Pons (tissue), 1 donor: ENCODE measurements at regions not wholly inside any gene's neighbourhood (a gene's known extent, or its start where the extent isn't known, plus 50 kb on each side); places are given as distances from the start of the nearest gene placed in this dataset.
"Not testable (repeated sequence)": the region's sequence is repeated elsewhere in the genome, so short reads cannot be mapped to it uniquely, and the experiment has no call there.

Experiments
- DNase-seq: peaks from one replicate; pipeline ENCODE4 v3.0.0-alpha.2; 2016; ENCODE audit warnings: low spot score

GRCh38 chr4:149203256-149204001 is 612.2 kb downstream of the IQCM start:
- peak; percentile 14 for DNase-seq

GRCh38 chr4:149202117-149202516 is 613.5 kb downstream of the IQCM start:
- DNase-seq, result no peak

- no peak for DNase-seq
These were observed 616.0 kb downstream of the IQCM start for GRCh38 chr4:149199594-149199993.

GRCh38 chr4:149194061-149194460 is 621.6 kb downstream of the IQCM start:
- DNase-seq, result no peak

DNA sequence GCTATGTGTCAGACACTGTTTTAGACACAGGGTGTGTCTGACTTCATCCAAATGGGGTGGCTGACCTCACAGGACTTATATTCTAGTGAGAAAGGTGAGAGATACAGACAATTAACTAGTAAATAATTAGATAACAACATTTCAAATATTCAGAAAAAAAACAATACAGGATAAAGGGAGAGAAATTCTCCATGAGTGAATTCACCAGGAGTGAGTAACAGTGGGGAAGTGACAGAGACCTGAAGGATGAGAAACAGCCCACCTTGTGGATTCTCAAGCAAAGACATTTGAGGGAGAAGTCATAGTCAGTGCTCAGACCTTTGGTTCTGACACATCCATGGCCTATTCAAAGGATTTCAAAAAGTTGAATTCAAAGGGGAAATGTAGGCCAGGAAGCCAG is 627.9 kb downstream of the IQCM start:
- no peak for DNase-seq

DNA sequence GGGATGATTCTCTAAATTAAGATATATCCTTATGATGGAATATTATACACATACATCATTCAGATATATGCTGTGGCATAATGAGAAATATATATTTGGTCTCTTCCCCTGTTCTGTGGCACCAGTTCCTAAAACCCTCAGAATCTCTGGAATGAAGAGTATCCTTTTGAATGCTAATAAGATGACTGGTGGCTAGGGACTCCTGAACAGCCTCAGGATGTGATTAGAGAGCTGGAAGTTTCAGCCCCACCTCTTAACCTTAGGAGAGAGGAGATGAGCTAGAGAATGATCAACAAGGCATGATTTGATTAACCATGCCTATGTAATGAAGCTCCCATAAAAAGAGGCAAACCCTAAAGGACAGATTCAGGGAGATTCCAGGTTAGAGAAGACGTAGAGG is 632.0 kb downstream of the IQCM start:
- DNase-seq, result no peak

DNA sequence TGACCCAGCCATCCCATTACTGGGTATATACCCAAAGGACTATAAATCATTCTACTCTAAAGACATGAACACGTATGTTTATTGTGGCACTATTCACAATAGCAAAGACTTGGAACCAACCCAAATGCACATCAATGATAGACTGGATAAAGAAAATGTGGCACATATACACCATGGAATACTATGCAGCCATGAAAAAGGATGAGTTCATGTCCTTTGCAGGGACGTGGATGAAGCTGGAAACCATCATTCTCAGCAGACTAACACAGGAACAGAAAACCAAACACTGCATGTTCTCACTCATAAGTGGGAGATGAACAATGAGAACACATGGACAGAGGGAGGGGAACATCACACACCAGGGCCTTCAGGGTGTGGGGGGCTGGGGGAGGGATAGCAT is 634.2 kb downstream of the IQCM start:
- DNase-seq, result not testable (repeated sequence)

GRCh38 chr4:149176039-149176438 is 639.6 kb downstream of the IQCM start:
- DNase-seq, result no peak

GRCh38 chr4:149175549-149175948 is 640.1 kb downstream of the IQCM start:
- DNase-seq, result no peak

DNA sequence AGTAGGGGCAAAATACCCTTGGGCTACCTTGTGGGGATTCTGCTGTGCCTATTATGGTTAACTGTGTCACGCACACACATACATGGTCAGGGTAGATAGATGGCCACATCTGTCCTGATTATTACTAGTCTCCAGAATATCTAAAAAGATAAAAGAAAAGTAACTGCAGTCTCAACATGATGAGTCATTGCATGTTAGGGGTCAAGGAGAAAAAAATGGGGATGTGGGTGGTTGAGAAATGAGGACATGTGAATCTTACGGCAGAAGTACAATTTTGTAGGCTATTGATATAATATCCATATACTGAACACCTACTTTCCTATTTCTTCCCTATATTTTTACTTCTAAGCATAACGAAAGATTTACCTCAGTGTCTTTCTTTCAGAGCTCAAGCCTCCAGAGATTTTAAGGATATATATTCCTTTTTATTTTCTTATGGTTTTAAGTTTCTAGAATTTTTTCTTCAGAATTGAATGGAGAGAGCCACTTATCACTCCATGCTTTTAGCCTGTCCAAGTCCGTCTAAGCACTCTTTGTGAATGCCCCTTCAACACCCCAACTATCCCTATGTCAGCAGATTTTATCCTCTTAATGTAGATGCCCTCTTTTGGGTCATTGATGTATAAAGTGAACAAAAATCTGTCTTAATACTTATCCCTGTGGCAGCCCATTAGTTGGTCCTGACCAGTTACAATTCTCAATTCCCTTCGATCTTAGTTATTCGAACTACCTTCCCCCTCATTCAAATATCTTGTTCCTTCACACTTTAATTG is 642.2 kb downstream of the IQCM start:
- no peak for DNase-seq

- no peak for DNase-seq
These were observed 647.0 kb downstream of the IQCM start for GRCh38 chr4:149168645-149169044.

DNA sequence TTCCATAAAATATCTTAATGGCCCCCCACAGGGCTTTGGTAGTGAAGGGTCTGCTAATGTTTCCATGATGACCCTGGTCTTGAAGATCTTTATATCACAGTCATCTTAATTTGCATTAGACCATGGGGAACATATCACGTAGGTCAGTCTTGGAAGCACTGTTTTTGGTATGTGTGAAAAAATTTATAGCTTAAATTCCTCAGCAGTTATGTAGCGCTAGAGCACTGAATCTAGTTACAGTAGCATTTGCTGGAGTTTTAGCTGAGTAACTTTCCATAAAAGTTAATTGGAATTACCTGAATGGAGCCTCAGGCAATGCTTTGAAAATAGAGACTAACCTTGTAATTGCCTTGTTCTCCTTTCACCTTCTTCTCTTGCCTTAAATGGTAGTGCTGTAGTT is 648.8 kb downstream of the IQCM start:
- DNase-seq, result no peak

- no peak for DNase-seq
These were observed 649.3 kb downstream of the IQCM start for GRCh38 chr4:149166365-149166764.

- DNase-seq, result no peak
These were observed 651.4 kb downstream of the IQCM start for GRCh38 chr4:149164282-149164681.

- DNase-seq, result no peak
These were observed 654.4 kb downstream of the IQCM start for GRCh38 chr4:149161247-149161646.

GRCh38 chr4:149160370-149160769 is 655.3 kb downstream of the IQCM start:
- DNase-seq, result no peak

GRCh38 chr4:149158817-149159216 is 656.8 kb downstream of the IQCM start:
- no peak for DNase-seq

DNA sequence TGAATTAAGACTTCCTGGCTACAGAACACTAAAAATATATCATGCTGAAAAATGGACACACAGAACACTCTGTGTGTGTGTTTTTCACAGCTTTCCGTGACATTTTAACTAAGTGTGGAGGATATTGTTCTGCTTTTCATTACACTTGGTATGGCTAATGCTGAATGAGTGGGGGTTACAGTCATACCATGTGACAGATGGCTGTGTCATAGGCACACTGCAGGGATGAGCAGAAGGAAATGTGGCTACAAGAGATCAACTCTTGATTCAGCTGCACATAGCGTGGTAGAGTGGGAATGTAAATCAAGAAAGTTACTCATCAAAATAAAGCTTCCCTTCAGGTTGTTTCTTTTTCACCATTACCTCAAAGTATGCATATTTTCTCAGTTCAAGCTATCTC is 669.8 kb downstream of the IQCM start:
- no peak for DNase-seq

DNA sequence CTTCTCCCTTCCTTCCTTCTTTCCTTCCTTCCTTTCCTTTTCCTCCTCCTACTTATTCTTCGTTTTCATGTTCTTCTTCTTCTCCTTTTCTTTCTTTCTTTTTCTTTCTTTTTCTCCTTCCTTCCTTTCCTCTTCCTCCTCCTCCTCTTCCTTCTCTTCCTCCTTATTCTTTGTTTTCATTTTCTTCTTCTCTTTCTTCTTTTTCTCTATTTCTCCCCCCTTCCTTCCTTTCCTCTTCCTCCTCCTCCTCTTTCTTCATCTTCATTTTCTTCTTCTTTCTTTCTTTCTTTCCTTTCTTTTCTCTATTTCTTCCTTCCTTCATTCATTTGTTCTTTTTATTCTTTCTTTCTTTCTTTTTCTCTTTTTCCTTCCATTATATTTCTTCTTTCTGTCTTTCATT is 671.6 kb downstream of the IQCM start:
- no peak for DNase-seq

- DNase-seq, result no peak
These were observed 674.3 kb downstream of the IQCM start for GRCh38 chr4:149141391-149141790.

DNA sequence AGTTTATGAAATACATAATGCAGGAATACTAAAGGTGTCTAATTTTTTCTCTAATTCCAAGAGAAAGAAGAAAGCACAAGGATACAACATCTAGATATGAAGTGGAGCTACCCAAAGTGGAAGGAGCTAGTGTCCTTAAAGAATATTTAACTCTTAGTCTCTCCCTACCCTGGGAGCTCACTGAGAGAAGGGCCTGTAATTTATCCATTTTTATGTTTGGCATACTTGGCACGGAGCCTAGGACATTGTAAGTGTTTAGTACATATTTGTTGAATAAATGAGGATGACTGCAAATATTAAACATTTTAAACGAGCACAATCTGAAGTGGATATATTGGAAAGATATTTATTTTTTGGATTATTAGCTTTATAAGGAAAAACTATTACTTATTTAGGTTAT is 674.8 kb downstream of the IQCM start:
- no peak for DNase-seq

- DNase-seq, result no peak
These were observed 678.6 kb downstream of the IQCM start for GRCh38 chr4:149136951-149137620.

GRCh38 chr4:149135062-149135461 is 680.6 kb downstream of the IQCM start:
- DNase-seq, result no peak
